ENCODE measurements at regions not wholly inside any gene's neighbourhood (a gene's known extent, or its start where the extent isn't known, plus 50 kb on each side); places are given as distances from the start of the nearest gene placed in this dataset.

DNA sequence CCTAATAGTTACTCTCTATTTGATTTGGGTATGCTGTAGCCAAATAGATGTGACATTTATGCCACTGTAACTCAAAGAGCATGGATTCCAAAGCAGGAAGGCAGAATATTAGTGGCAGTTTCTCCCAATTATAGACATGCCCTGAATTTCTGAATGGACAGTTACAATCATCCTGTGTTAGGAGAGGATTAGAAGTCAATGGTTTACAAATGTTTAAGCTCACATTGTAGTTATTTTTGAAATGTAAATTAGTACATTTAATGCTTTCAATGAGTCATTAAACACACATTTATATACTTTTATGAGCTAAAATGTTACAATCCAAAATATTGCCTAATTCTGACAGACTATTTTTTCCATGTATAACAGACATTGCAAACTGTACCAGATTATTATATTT, 62.3 kb upstream of the CDH18 start:
- TF ChIP-seq, protein P1, sequence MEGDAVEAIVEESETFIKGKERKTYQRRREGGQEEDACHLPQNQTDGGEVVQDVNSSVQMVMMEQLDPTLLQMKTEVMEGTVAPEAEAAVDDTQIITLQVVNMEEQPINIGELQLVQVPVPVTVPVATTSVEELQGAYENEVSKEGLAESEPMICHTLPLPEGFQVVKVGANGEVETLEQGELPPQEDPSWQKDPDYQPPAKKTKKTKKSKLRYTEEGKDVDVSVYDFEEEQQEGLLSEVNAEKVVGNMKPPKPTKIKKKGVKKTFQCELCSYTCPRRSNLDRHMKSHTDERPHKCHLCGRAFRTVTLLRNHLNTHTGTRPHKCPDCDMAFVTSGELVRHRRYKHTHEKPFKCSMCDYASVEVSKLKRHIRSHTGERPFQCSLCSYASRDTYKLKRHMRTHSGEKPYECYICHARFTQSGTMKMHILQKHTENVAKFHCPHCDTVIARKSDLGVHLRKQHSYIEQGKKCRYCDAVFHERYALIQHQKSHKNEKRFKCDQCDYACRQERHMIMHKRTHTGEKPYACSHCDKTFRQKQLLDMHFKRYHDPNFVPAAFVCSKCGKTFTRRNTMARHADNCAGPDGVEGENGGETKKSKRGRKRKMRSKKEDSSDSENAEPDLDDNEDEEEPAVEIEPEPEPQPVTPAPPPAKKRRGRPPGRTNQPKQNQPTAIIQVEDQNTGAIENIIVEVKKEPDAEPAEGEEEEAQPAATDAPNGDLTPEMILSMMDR (conservative IDR thresholded peaks at IDR 0.05) = no peak
- TF ChIP-seq ZFX (IDR thresholded peaks at IDR 0.05) = no peak

Data from C4-2B (cell line).